ENCODE measurements at regions not wholly inside any gene's neighbourhood (a gene's known extent, or its start where the extent isn't known, plus 50 kb on each side); places are given as distances from the start of the nearest gene placed in this dataset.

DNA sequence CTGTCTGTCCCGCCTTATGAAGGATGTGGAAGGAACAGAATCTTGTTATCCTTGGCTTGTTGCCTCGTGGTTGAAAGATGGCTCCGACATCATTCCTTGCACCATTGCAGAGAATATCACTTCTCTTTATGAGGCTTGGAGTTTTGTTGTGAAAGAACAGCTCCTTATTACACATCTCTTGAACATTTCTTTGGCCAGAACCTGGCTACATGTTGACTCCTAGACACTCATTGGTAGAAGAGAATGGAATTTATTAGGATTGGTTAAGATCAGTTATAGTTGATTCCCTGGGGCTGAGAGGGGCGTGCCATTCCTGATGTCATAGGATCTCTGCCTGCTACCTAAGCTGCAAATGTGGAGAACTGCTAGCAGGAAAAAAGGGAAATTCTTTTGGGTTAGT, 180.5 kb upstream of the CTBP2 start:
- no peak for DNase-seq (ENCODE audit: low read depth)

DNA sequence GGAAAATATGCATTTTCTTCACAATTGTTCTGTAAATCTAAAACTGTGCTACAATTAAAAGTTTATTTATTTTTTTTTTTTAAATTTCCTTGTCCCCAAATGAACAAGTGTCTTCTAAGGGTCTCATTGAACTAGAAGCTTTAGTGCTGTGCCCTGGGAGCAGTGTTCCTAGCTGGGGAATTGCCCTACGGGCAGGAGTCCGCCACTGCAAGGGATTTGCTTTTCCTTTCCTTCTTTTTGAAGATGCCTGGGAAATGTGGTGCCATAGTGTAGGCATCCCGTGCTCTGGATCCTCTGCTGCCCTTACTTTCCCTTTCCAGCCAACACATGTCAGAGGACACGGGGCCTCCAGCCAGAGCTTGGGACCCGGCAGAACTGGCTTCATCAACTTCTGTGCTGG, 177.1 kb upstream of the CTBP2 start:
- DNase-seq (ENCODE audit: low read depth): no peak

DNA sequence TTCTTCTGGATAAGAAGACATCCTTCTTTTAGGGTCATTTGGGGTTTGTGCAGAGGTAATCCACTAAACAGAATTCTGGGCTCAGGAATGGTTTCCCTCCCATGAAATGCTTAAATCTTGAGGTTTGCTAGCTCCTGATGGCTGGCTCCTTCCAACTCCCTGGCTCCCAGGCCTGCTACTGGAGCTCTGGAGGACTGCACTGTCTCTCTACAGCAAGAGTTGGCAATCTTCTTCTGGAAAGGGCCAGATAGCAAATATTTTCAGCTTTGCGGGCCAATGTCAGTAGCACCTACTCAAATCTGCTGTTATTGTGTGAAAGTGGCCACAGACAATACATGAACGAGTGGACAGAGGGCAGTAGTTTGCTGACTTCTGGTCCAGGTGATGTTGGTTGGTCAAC, 174.2 kb upstream of the CTBP2 start:
- no peak for DNase-seq (ENCODE audit: low read depth)

DNA sequence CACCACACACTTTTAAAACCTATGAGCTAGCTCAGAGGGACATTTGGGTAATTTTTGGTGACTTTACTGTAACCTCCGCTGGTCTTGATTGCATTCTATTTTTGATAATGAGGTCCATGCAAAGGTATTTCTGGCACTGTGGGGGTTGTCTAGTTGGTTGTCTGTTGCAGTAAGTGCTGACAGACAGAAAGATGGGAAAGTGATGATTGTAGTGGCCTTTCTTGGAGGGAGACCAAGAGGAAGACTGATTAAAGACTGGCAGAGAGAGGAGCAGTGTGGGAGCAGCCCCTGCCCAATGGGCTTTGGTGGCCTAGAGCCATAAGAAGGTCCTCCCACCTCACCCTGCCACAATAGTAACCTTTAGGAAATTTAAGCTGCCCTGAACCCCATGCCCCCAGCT, 173.4 kb upstream of the CTBP2 start:
- DNase-seq (ENCODE audit: low read depth): no peak

DNA sequence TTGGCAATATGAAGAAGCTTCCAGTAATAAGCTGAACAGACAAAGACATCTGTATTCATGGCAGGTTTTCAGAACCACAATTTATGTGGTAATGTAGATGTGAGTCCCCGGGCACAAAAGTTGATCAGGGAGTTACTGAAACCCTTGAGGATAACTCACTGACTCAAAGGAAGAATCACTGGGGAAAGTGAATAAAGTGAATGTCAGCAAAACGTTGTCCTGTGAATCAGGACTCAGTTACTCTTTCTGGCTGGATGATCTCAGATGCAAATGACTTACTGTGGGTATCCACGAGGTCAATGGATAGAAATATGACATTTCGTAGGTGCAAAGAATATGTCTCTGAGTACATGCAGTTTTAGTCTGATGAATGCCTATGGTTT, 172.8 kb upstream of the CTBP2 start:
- DNase-seq (ENCODE audit: low read depth): no peak

DNA sequence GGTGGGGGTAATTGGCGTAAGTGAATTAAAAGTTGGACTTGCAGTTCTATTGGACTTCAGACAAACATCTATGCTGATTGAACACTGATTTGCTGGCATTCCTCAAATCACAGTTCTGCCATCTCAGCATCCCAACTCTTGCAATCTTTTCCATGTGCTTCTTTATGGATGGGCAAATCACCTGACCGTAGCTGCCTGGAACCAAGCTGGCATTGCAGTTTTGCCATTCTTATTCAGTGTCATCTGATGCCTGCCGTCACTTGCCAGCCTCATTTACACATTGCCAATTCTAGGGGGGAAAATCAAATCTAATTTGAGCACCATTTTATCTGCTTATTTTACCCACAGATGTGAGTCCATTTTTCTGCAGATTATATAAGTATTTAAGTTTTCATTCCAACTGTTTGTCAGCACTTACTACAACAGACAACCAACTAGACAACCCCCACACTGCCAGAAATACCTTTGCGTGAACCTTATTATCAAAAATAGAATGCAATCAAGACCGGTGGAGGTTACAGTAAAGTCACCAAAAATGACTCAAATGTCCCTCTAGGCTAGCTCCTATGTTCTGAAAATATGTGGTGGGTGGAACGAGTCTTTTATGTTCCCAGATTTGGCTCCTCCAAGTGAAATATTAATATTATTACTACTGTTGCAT, 172.3 kb upstream of the CTBP2 start:
- DNase-seq (ENCODE audit: low read depth): no peak

DNA sequence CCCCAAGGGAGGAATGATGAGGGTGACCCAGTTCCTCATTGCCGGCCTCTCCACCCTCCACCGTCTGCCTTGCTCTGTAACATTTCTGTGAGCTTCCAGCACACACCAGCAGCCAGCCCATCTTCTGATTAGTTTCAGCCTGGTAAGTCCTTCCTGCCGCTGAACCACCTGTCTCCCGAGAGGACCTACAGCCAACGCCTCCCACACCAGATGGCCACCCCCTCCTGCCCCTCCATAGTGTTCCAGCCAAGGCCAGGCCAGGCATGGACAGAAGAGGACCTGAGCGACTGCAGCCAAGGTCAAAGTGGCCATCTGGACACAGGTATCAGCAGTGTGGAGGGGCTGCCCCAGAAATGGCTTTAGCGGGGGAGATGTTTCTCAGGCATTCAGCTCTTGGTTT, 170.7 kb upstream of the CTBP2 start:
- DNase-seq (ENCODE audit: low read depth): no peak

DNA sequence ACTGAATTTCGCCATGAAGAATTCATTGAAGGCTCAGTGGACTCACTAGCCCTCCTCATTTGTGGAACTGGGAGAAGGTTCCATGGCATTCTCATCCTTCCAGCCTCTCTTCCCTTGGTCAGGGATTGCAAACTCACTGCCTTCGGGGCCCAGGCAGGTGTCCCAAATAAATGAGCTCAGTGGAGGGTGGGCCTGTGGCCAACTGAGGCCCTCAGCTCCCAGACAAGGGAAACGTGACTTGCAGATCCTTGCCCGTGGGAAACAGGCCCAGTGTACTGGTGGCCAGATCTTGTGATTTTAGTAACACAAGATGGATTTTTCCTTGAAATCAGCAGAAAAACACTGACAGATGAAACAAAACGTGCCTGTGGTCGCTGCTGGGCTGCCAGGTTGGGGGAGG, 168.7 kb upstream of the CTBP2 start:
- DNase-seq (ENCODE audit: low read depth): no peak

DNA sequence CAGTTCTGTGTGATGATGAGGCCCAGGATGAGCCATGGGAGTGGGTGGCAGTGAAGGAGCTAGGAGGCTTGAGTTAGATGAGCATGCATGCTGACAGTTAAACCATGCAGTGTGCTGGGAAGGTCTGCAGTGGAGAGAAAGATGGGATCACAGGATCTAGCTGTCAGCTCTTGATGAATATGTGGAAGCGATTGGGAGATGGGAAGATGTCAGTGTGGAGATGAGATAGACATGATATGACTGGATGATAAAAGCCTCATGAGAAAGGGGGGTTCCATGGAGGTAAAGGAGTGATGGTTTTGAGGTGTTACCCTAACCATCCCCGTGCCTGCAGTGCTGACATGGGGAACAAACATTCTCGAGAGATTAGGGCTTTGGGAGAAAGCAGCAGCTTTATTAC, 165.0 kb upstream of the CTBP2 start:
- no peak for DNase-seq (ENCODE audit: low read depth)

DNA sequence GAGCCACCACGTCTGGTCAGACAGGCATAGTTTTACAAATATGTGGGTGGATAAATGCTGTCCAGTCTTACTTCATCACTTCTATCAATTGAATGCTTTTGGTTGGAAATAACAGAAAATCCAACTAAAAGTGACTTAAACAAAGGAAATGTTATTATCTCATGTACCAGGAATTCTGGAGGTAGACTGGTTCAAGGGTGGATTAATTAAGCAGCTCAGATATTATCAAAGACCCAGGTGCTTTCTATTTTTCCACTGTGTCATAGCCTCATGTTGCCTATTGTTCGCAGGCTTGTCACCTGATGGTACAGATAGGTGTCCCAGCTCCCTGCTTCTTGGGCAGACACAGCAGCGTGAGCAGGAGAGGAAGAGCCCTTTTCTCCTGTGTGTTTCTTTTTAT, 156.1 kb upstream of the CTBP2 start:
- DNase-seq (ENCODE audit: low read depth): no peak

DNA sequence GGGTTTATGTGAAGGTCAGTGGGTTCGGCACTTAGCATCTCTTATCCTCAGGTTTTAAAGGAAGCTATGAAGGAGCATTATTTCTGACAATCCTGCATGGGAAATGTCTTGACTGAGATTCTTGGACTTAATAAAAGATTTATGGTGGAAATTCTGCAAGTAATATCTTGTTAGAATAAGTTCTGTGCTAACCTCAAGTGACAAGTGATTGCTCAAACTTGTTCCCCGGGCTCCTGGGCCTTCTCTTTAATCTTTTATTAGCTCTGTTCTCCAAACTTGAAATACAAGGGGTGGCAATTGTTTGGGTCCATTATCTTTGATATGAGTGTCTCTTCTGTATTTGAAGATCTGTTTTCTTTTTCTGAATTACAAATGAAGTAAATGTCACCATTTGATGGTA, 140.6 kb upstream of the CTBP2 start:
- no peak for DNase-seq (ENCODE audit: low read depth)

DNA sequence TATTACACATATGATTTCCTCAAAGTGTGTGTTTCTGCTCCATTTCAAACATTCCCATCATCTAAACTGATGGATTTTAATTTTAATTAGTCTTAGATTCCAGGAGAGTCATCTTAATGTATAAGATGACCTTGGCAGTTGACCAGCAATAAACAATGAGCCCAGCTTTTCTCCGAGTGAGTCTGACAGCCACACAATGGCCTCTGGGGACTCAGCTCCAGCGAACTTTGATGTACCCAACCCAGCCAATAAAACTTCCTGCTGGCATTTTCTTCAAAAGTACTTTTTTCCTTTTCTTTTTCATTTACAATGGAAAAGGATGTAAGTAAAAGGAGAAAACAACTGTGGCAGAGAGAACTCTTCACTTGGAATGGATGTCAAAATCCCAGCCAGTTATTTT, 139.1 kb upstream of the CTBP2 start:
- no peak for DNase-seq (ENCODE audit: low read depth)

DNA sequence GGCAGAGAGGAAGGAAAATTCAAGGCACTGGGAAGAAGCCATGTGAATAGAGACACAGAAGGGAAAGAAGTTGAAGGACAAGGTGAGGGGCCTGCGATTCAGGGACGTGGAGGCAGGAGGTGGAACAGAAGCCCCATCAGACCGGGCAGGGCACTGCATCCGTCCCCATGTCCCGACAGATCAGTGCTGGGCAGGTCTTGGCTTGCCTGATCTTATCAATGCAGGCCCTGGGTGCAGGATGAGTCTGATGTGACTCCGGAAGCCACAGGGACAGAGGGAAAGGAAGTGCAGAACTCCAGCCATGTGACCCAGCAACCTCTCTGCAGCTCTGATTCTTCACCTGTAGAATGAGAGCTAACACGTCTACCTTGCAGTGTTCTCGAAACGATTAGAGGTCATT, 136.2 kb upstream of the CTBP2 start:
- DNase-seq (ENCODE audit: low read depth): no peak

DNA sequence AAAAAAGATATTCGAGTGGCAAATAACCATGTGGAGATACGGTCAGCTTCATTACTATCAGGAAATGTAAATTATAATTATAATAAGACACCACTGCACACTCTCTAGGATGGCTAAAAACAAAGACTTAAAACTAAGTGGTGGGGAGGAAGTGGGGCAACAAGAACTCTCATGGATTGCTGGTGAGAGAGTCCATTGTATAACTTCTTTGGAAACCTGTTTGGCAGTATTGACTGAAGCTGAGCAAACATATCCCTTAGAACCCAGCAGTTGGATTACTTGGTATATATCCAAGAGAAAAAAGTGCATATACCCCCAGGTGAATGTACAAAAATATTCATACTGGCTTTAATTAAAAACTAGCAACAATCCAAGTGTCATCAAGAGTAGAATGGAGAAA, 133.7 kb upstream of the CTBP2 start:
- DNase-seq (ENCODE audit: low read depth): no peak

DNA sequence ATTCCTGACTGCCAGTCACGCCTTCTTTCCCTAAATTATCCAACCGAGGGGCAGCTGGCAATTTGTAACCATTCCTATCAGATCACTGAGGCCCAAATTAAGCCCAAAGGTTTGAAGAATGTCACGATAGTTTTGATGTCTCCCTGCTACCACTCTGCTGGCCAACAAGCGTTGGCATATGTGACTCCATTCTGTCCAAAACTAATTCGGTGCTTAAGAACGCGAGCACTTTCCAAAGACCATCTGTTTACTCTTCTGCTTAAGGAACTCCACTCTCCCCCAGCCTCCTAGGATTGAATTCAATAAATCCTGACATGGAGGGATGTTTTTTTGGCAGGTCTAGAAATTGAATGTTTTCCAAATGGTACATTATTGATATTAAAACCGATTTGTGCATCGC, 131.5 kb upstream of the CTBP2 start:
- DNase-seq (ENCODE audit: low read depth): no peak

DNA sequence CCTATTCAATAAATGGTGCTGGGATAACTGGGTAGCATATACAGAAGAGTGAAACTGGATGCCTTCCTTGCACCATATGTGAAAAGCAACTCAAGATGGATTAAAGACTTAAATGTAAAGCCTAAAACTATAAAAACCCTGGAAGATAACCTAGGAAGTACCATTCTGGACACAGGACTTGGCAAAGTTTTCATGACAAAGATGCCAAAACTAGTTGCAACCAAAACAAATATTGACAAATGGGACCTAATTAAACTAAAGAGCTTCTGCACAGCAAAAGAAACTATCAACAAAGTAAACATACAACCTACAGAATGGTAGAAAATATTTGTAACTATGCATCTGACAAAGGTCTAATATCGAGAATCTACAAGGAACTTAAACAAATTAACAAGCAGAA, 129.1 kb upstream of the CTBP2 start:
- no peak for DNase-seq (ENCODE audit: low read depth)

DNA sequence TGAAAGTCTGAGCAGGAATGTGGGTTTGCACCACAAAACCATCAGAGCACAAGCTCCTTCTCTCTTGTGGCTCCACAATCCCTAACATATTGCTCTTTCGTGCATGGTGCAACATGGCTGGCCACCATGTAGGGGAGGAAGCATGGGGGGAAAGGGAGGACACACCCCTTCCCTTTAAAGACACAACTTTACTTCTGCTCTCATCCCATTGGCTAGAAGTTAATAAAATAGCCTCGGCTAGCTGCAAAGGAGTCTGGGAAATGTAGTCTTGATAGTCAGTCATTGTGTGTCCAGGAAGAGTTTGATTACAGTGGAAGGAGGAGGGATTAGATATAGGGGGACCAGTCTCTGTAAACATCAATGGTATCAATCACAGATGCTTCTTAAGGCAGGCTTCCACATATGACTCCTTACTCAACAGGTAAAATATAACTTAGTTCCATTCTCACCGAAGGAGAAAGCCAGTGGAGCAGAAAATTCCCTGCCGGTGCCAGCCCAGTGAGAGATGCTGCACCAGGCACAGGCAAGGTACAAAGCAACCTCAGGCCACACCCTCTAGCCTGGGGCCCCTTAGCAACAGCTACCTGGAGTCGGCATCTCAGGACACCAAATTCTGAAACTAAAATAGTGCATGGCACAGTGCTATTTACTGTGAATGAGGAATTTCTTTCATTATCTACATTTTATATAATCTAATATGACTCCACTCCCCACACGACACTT, 124.7 kb upstream of the CTBP2 start:
- DNase-seq (ENCODE audit: low read depth): no peak

DNA sequence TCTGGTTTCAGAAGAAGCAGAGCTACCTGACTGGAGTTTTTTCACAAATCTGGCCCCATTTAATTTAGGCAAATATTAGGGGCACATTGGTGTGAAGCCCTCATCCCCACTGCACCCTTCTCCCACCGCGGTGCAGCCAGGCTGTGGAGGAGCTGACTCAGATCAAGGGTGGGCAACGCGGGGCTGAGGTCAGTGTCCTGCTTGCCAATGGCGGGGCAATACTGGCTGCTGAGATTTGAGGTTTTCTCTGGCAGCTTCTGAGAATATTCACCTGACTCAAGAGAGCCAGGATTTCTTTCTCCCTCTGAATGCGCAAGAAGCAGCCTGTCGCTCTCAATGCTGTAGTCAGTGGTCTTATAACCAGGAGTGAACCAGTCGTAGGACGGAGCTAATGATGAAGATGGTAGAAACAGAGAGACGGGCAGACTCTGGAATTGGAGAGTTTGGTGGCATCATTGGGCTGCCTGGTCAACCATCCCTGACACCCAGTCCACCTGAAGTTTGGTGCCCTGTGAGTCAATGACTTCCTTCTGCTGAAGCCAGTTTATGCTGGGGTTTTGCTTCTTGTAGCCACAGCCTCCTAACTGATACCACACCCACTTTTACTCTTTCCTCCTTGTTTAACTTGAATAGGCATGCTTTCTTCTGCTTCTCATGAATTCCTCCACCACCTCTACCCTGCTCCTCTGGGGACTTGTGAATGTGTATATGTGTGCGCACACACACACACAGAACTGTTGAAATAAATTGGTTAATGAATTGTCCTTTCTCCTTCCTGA, 123.7 kb upstream of the CTBP2 start:
- DNase-seq (ENCODE audit: low read depth): no peak

DNA sequence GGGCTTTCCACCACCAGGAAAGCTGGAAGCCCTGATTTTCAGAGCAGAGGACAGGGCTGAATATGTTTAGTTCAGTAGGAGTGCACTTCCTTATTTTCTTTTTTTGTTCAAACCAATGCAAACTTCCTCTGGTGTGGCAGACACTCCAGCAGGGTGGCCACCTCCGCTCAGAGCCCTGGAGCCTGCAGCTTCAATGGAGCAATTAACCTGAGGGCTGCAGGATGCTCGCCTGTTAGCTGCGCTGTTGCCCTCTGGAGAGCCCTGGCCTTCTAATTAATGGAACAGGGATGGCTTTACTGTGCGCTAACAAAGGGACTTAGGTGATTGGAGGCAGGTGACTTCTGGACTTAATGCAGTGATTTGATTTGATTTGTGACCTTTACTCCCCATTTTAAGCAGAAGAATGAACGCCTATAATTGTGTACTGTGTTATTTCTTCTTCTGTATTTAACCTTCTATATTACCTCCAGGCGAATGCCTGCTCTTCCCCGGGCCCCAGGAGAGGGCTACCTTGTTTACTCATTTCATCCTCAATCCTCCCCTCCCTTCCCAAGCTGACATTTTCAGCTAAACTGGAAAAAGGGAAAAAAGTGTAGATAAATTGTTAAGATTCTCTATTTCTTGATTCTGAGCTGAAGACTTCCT, 123.0 kb upstream of the CTBP2 start:
- no peak for DNase-seq (ENCODE audit: low read depth)

DNA sequence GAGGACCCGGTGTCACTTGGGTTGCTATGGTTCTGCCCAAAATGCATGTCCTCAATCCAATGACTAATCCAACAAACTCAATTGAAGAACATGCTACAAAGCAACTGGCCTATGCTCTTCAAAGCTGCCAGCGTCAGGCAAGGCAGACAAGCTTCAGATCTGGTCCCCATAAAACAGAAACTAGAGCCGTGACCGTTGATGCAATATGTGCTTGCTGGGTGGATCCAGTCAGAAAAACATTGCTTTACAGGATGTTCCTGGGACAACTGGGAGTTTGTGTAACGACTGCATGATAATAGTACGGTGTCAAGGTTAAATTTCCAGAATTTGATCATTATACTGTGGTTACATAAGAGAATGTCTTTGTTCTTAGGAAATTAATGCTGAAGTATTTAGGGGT, 120.7 kb upstream of the CTBP2 start:
- no peak for DNase-seq (ENCODE audit: low read depth)

DNA sequence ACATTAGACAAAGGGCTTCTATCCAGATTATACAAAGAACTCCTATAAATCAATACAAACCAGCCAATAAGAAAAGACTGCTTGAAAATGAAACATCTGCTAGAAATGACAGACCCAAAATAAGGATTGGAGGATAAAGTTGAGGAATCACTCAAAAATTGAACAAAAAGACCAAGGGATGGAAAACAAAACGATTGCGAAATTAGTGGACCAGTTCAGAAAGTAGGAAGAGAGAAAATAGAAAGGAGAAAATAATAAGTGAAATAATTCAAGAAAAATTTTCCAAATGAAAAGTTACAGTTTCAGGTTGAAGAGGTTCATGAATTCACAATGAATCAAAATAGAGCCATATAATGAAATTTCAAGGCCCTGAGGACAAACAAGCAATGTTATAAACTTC, 115.8 kb upstream of the CTBP2 start:
- no peak for DNase-seq (ENCODE audit: low read depth)

DNA sequence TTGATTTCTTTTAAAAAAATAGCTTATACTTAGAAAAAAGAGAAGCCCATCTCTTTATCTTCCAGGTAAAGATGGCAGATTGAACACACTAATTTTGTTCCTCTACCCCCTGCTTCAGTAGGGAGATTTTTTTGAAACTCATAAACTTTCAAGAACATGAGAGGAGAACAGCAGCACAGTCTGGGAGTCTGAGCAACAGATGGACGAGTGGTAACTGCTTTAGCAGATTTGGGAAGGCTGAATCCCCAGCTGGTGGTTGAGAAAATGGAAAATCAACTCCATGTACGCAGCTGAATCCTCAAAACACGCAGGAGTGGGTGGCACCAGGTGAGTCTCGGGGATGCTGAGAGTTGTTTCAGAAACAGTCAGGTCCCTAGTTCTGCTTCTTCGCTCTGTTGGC, 114.6 kb upstream of the CTBP2 start:
- DNase-seq (ENCODE audit: low read depth): no peak

DNA sequence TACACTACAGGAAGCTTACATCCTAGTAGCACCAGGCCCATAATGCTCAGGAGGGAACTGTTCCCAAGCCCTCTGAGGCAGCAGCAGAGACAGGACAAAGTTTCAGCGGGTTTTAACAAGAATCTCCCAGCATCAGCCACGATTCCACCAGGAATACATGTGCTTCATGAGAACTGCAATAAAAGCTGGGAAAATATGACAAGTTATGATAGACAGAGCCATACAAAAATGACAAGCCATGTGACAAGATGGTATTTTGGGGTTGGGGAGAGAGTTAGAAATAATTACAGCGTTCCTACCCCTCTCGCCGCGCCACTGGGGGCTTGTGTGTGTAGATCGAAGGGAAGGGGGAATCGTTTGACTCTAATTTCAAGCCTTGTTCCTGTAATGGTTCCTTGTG, 112.7 kb upstream of the CTBP2 start:
- DNase-seq (ENCODE audit: low read depth): no peak

Measured in fibroblast of the conjunctiva (primary cell).